ENCODE measurements at regions not wholly inside any gene's neighbourhood (a gene's known extent, or its start where the extent isn't known, plus 50 kb on each side); places are given as distances from the start of the nearest gene placed in this dataset.

DNA sequence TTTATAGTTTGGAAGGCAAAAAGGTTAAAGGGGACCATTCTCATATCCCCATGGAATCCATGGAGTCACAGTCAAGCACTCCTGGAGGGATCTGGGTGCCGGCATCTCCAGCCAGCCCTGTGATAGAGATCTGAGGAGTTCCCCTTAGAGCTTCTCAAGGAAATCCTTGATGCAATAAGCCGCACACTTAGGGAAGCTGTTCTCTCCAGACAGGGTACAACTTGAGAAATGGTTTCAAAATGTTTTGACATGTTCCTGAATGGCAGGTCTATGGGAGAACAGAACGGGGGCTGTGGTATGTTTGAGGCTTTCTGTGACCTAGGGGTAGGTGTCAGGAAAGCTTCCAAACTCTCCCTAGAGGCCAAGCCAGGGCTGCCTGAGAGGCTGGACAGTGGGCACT is 292.9 kb downstream of the TLE3 start:
- TF ChIP-seq, protein P1, sequence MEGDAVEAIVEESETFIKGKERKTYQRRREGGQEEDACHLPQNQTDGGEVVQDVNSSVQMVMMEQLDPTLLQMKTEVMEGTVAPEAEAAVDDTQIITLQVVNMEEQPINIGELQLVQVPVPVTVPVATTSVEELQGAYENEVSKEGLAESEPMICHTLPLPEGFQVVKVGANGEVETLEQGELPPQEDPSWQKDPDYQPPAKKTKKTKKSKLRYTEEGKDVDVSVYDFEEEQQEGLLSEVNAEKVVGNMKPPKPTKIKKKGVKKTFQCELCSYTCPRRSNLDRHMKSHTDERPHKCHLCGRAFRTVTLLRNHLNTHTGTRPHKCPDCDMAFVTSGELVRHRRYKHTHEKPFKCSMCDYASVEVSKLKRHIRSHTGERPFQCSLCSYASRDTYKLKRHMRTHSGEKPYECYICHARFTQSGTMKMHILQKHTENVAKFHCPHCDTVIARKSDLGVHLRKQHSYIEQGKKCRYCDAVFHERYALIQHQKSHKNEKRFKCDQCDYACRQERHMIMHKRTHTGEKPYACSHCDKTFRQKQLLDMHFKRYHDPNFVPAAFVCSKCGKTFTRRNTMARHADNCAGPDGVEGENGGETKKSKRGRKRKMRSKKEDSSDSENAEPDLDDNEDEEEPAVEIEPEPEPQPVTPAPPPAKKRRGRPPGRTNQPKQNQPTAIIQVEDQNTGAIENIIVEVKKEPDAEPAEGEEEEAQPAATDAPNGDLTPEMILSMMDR (conservative IDR thresholded peaks at IDR 0.05), result no peak
- TF ChIP-seq EZH2 (IDR thresholded peaks at IDR 0.05; ENCODE audit: low read depth), result no peak

All from PC-9 (cell line).